WTC11 (cell line): ENCODE measurements at regions not wholly inside any gene's neighbourhood (a gene's known extent, or its start where the extent isn't known, plus 50 kb on each side); places are given as distances from the start of the nearest gene placed in this dataset.

Experiments
- ATF1 ChIP-seq: sonication (generic); formaldehyde crosslinking; IDR thresholded peaks from 2 replicates; pipeline ENCODE4 v1.8.1; 2023; ENCODE audit warnings: mild to moderate bottlenecking, moderate library complexity, missing genetic modification reagents
- CREB1 ChIP-seq: sonication (generic); formaldehyde crosslinking; IDR thresholded peaks from 2 replicates; pipeline ENCODE4 v1.8.0; 2023; ENCODE audit warnings: mild to moderate bottlenecking, missing genetic modification reagents
- CTCF ChIP-seq: fragments of 200-600 bp; IDR thresholded peaks from 2 replicates; pipeline ENCODE4 v1.8.0; 2022; ENCODE audit warnings: antibody characterized with exemption
- ELF4 ChIP-seq: sonication (generic); formaldehyde crosslinking; IDR thresholded peaks from 2 replicates; pipeline ENCODE4 v1.8.1; 2022; ENCODE audit warnings: low read depth, mild to moderate bottlenecking, moderate library complexity, missing genetic modification reagents
- KAT7 ChIP-seq: sonication (generic); formaldehyde crosslinking; IDR thresholded peaks from 2 replicates; pipeline ENCODE4 v1.8.1; 2023; ENCODE audit warnings: missing genetic modification reagents, mild to moderate bottlenecking, borderline replicate concordance
- SMAD3 ChIP-seq: sonication (generic); formaldehyde crosslinking; IDR thresholded peaks from 2 replicates; pipeline ENCODE4 v1.8.0; 2022; ENCODE audit warnings: missing genetic modification reagents, mild to moderate bottlenecking, borderline replicate concordance
- TEAD4 ChIP-seq: sonication (generic); formaldehyde crosslinking; IDR thresholded peaks from 2 replicates; pipeline ENCODE4 v1.8.0; 2022; ENCODE audit warnings: mild to moderate bottlenecking, missing genetic modification reagents
- USF1 ChIP-seq: sonication (generic); formaldehyde crosslinking; IDR thresholded peaks from 2 replicates; pipeline ENCODE4 v1.8.0; 2022; ENCODE audit warnings: mild to moderate bottlenecking, missing genetic modification reagents

- TF ChIP-seq CTCF (no peak), ATF1 (CRISPR knock-in tag) (no peak), KAT7 (CRISPR knock-in tag) (no peak), TEAD4 (CRISPR knock-in tag) (no peak), USF1 (CRISPR knock-in tag) (no peak), ELF4 (CRISPR knock-in tag) (no peak), CREB1 (CRISPR knock-in tag) (no peak), SMAD3 (CRISPR knock-in tag) (no peak)
These were observed 238.1 kb downstream of the LPIN1 start for GRCh38 chr2:11984316-11985158.
